SK-N-SH (cell line): ENCODE measurements at regions not wholly inside any gene's neighbourhood (a gene's known extent, or its start where the extent isn't known, plus 50 kb on each side); places are given as distances from the start of the nearest gene placed in this dataset.

ENCODE experiments used
- CTCF ChIA-PET: fragments of 300-600, 350-600 bp; formaldehyde crosslinking; extraction: SDS; loops from one replicate; lab custom pipeline; 2021; lab: Yijun Ruan, JAX
- POLR2A ChIA-PET: fragments of 350-600 bp; sonication (Branson Sonifier 250); formaldehyde crosslinking; extraction: SDS; loops from one replicate; lab custom pipeline; 2020; ENCODE audit warnings: antibody characterized with exemption, inconsistent platforms; lab: Yijun Ruan, JAX
- DNase-seq: peaks from one replicate; pipeline ENCODE4 v3.0.0; 2012
- H2AFZ ChIP-seq: fragments of 200-600 bp; sonication (generic); 2 replicates; pipeline ENCODE4 v1.8.1; 2016; ENCODE audit warnings: antibody characterized with exemption, mild to moderate bottlenecking, low read depth
- H3F3A ChIP-seq: fragments of 200-600 bp; sonication (generic); replicated peaks from 2 replicates; pipeline ENCODE3; 2016; ENCODE audit warnings: antibody characterized with exemption, mild to moderate bottlenecking; ENCODE audit not compliant: insufficient read depth
- H3K27ac ChIP-seq, 2 experiments: fragments of 200-500 bp in 1 of 2; fragments of 200-600 bp in 1 of 2; sonication (Bioruptor generic) in 1 of 2; sonication (generic), shearing (Covaris generic) in 1 of 2; 2 replicates each; pipeline versions ENCODE4 v1.5.1 to v1.6.1; 2014 to 2016; ENCODE audit warnings: low read depth in 2 of 2, inconsistent platforms in 1 of 2, low read length in 1 of 2, mild to moderate bottlenecking in 1 of 2, mixed read lengths in 1 of 2
- H3K27me3 ChIP-seq: fragments of 200-600 bp; sonication (generic), shearing (Covaris generic); 2 replicates; pipeline ENCODE4 v1.6.1; 2016; ENCODE audit warnings: mixed run types; ENCODE audit not compliant: insufficient read depth
- H3K36me3 ChIP-seq, 2 experiments: fragments of 200-500 bp in 1 of 2; fragments of 200-600 bp in 1 of 2; sonication (Bioruptor generic) in 1 of 2; sonication (generic) in 1 of 2; replicated peaks in 1 of 2; 2 replicates each; pipeline versions ENCODE3 to v1.5.1; 2014 to 2016; ENCODE audit warnings: low read length in 1 of 2, mild to moderate bottlenecking in 1 of 2; ENCODE audit not compliant: insufficient read depth in 2 of 2, control insufficient read depth in 1 of 2
- H3K4me1 ChIP-seq, 2 experiments: fragments of 200-500 bp in 1 of 2; fragments of 200-600 bp in 1 of 2; sonication (Bioruptor generic) in 1 of 2; sonication (generic), shearing (Covaris generic) in 1 of 2; 2 replicates each; pipeline versions ENCODE4 v1.5.1 to v1.6.1; 2014 to 2016; ENCODE audit warnings: low read depth in 1 of 2, low read length in 1 of 2, mixed run types in 1 of 2; ENCODE audit not compliant: insufficient read depth in 2 of 2, control insufficient read depth in 1 of 2
- H3K4me2 ChIP-seq: fragments of 200-600 bp; sonication (generic), shearing (Covaris generic); 2 replicates; pipeline ENCODE4 v1.6.1; 2017; ENCODE audit warnings: mixed run types
- H3K4me3 ChIP-seq, 2 experiments: fragments of 200-500 bp in 1 of 2; fragments of 200-600 bp in 1 of 2; sonication (Bioruptor generic) in 1 of 2; sonication (generic), shearing (Covaris generic) in 1 of 2; 2 replicates each; pipeline versions ENCODE4 v1.5.1 to v1.8.1; 2014 to 2016; ENCODE audit warnings: low read depth in 2 of 2, inconsistent platforms in 1 of 2, low read length in 1 of 2, mild to moderate bottlenecking in 1 of 2, mixed read lengths in 1 of 2, moderate library complexity in 1 of 2
- H3K79me2 ChIP-seq: fragments of 200-600 bp; sonication (generic); 2 replicates; pipeline ENCODE4 v1.8.1; 2017; ENCODE audit warnings: mild to moderate bottlenecking; ENCODE audit not compliant: insufficient read depth
- H3K9ac ChIP-seq: fragments of 200-600 bp; sonication (generic); 2 replicates; pipeline ENCODE4 v1.6.1; 2017; ENCODE audit warnings: mixed run types
- H3K9me2 ChIP-seq: fragments of 200-600 bp; sonication (generic); 2 replicates; pipeline ENCODE4 v1.6.1; 2017; ENCODE audit warnings: mixed run types
- H3K9me3 ChIP-seq: fragments of 200-600 bp; sonication (generic); 2 replicates; pipeline ENCODE4 v1.6.1; 2017; ENCODE audit warnings: mixed run types, mild to moderate bottlenecking, moderate library complexity
- H4K20me1 ChIP-seq: fragments of 200-600 bp; sonication (generic); 2 replicates; pipeline ENCODE4 v1.6.1; 2017; ENCODE audit warnings: mild to moderate bottlenecking, mixed run types; ENCODE audit not compliant: insufficient read depth
- CHD2 ChIP-seq: fragments of 150-350 bp; IDR thresholded peaks from 2 replicates; pipeline ENCODE4 v1.6.1; 2018; ENCODE audit warnings: low read length; ENCODE audit not compliant: partially characterized antibody
- FOXM1 ChIP-seq: IDR thresholded peaks from 2 replicates; pipeline ENCODE4 v1.4.0; 2012; ENCODE audit warnings: low read depth, mild to moderate bottlenecking
- GABPA ChIP-seq: IDR thresholded peaks from 2 replicates; pipeline ENCODE4 v1.4.0; 2012; ENCODE audit warnings: low read depth, mild to moderate bottlenecking
- GATA2 ChIP-seq: sonication (generic); formaldehyde crosslinking; IDR thresholded peaks from 2 replicates; pipeline ENCODE4 v1.5.0; 2020; ENCODE audit warnings: mild to moderate bottlenecking, missing genetic modification reagents
- PBX3 ChIP-seq: IDR thresholded peaks from 2 replicates; pipeline ENCODE4; 2012
- POLR2AphosphoS5 ChIP-seq: IDR thresholded peaks from 2 replicates; pipeline ENCODE4 v1.6.1; 2012; ENCODE audit warnings: low read depth, low read length
- RAD21 ChIP-seq: IDR thresholded peaks from 2 replicates; pipeline ENCODE4 v1.6.1; 2012; ENCODE audit warnings: mild to moderate bottlenecking, low read length
- RCOR1 ChIP-seq: fragments of 150-350 bp; IDR thresholded peaks from 2 replicates; pipeline ENCODE4 v1.6.1; 2017; ENCODE audit warnings: antibody characterized with exemption, low read length
- RFX5 ChIP-seq: IDR thresholded peaks from 2 replicates; pipeline ENCODE4 v1.6.1; 2012; ENCODE audit warnings: mild to moderate bottlenecking, improper control_type of control experiment, low read length
- SMC3 ChIP-seq: IDR thresholded peaks from 2 replicates; pipeline ENCODE4 v1.6.1; 2012; ENCODE audit warnings: low read depth, low read length, improper control_type of control experiment
- TCF12 ChIP-seq: IDR thresholded peaks from 2 replicates; pipeline ENCODE4 v1.4.0; 2012
- TEAD4 ChIP-seq: IDR thresholded peaks from 2 replicates; pipeline ENCODE4 v1.4.0; 2012; ENCODE audit warnings: mild to moderate bottlenecking, borderline replicate concordance; ENCODE audit not compliant: insufficient read depth
- WGBS: methylation state at CpG from one replicate; pipeline ENCODE4 v1.1.6; 2017; ENCODE audit warnings: low lambda C conversion rate; 5-methylcytosine and 5-hydroxymethylcytosine counted together
- TF ChIP-seq, protein P1 (sequence below): IDR thresholded peaks from 2 replicates; pipeline ENCODE4 v1.4.0; 2012; ENCODE audit warnings: low read depth, borderline replicate concordance
- TF ChIP-seq, protein P2 (sequence below): fragments of 150-350 bp; IDR thresholded peaks from 2 replicates; pipeline ENCODE4 v1.6.1; 2016; ENCODE audit warnings: mild to moderate bottlenecking, low read depth, low read length

DNA sequence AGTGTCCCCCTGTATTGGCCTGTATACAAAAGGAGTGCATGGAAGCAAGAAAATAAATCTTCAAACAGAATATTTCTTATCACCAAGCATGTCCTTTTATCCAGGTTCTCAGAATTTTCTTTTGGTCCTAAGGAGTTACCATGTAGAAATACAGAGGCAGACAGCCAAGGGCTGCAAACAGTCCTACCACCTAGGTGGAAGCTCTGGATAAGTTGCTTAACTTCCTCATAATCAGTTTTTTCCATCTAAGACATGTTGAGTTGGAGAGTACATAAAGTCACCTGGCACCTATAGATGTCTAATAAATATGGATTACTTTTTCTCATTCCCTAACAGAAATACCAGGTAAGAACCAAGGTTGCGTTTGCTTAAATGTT lies 57.0 kb upstream of the BLID start:
- Histone ChIP-seq H3F3A (peaks cover 61% of the 10 kb centered on the region), H3K36me3 (peaks cover 8 to 81% of the 10 kb centered on the region in 2 experiments), H3K4me2 (peak overlapping the region; percentile 66), H3K79me2 (peaks cover 100% of the 10 kb centered on the region), H3K27me3 (no peaks in the 10 kb centered on the region), H2AFZ (no peak overlapping the region), H3K4me1 (peaks cover 2 to 15% of the 10 kb centered on the region in 2 experiments; a peak in 3 of 4 replicates), H3K4me3 (peak overlapping the region in 1 of 2 experiments; percentile 43; a peak in 2 of 4 replicates), H4K20me1 (peaks cover 57% of the 10 kb centered on the region), H3K9me3 (no peaks in the 10 kb centered on the region)
- no peak for DNase-seq
- CTCF ChIA-PET = no interaction called here
- POLR2A ChIA-PET = no interaction called here
- no peak for TF ChIP-seq CHD2
- no peak for TF ChIP-seq RCOR1
- no peak for TF ChIP-seq TCF12
- TF ChIP-seq, all 33 proteins: peak for 0
- H3K27ac ChIP-seq = peak overlapping the region in 1 of 2 experiments; percentile 58; a peak in 3 of 4 replicates
- no peaks in the 10 kb centered on the region for H3K9me2 ChIP-seq
- H3K9ac ChIP-seq = no peak overlapping the region; the same call in 1 of the 2 replicates
- 96% methylated on average over 1 of the region's 1 CpG for WGBS

GRCh38 chr11:122172352-122173073 lies 56.5 kb upstream of the BLID start:
- WGBS = 85% methylated on average over 3 of the region's 3 CpGs
- H3K4me1 ChIP-seq = peaks cover 2 to 20% of the 10 kb centered on the region in 2 experiments; a peak in 3 of 4 replicates
- H3K9me2 ChIP-seq = no peaks in the 10 kb centered on the region
- H3K4me3 ChIP-seq = peak overlapping the region in 1 of 2 experiments; percentile 43; a peak in 1 of 4 replicates
- TF ChIP-seq PBX3 (peak; percentile 16; the same call in 1 of the 2 replicates), POLR2AphosphoS5 (peak; percentile 7; the same call in 1 of the 2 replicates), TEAD4 (no peak)
- H2AFZ ChIP-seq = no peak overlapping the region
- no peak overlapping the region for H3K9ac ChIP-seq
- H3K27me3 ChIP-seq = no peaks in the 10 kb centered on the region
- peaks cover 8 to 81% of the 10 kb centered on the region in 2 experiments for H3K36me3 ChIP-seq
- peak overlapping the region; percentile 66 for H3K4me2 ChIP-seq
- peaks cover 100% of the 10 kb centered on the region for H3K79me2 ChIP-seq
- H3K27ac ChIP-seq = peak overlapping the region in 1 of 2 experiments; percentile 58; a peak in 2 of 4 replicates
- CTCF ChIA-PET = no interaction called here
- H3F3A ChIP-seq = peaks cover 61% of the 10 kb centered on the region
- no peak for DNase-seq
- peaks cover 62% of the 10 kb centered on the region for H4K20me1 ChIP-seq
- no peaks in the 10 kb centered on the region for H3K9me3 ChIP-seq
- POLR2A ChIA-PET = no interaction called here

DNA sequence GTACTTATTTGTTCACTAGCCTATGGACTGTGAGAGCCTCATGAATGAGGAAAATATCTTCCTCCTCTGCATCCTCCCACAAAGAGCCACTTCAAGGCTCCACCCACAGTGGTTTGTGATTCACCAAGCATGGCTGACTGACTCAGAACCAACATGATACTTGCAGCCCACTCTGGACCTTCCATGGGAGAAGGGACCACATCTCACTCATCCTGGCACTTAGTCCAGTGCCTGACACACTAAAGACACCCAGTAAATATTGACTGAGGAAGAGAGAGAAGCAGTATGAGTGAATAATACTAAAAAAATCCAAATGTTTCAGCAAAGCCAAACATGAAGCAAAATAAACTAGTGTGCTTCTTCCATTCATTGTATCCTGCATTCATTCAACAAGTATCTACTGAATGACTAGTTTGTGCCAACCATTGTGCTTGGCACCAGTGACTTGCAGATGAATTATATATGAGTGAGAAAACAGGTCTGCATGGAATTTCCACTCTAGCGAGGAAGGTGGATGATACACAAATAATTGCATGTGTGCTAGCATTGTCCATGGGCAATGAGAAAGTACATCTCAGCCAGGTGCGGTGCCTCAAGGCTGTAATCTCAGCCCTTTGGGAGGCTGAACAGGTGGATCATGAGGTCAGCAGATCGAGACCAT lies 54.9 kb upstream of the BLID start:
- ChIA-PET CTCF (interaction anchor here (1.4 kb wide), 1 partner anchor 63 kb away, joined by 5 read pairs; no protein-coding TSS in a partner anchor), POLR2A (no interaction called here)
- Histone ChIP-seq H3F3A (peaks cover 51% of the 10 kb centered on the region), H3K9ac (no peak overlapping the region), H3K27me3 (no peaks in the 10 kb centered on the region), H3K4me1 (peaks cover 2 to 24% of the 10 kb centered on the region in 2 experiments), H2AFZ (no peak overlapping the region), H3K4me2 (peak overlapping the region; percentile 30), H3K4me3 (no peak overlapping the region; a peak in 1 of 4 replicates), H3K36me3 (peaks cover 8 to 77% of the 10 kb centered on the region in 2 experiments), H3K79me2 (peaks cover 100% of the 10 kb centered on the region), H4K20me1 (peaks cover 75% of the 10 kb centered on the region), H3K9me3 (no peaks in the 10 kb centered on the region), H3K27ac (peak overlapping the region in 1 of 2 experiments; percentile 78; a peak in 2 of 4 replicates), H3K9me2 (no peaks in the 10 kb centered on the region)
- 71% methylated on average over 3 of the region's 3 CpGs for WGBS
- DNase-seq = no peak
- TF ChIP-seq GATA2 (CRISPR knock-in tag) = no peak
- no peak for TF ChIP-seq TEAD4
- no peak for TF ChIP-seq CHD2
- TF ChIP-seq FOXM1 = no peak
- TF ChIP-seq SMC3 = no peak
- TF ChIP-seq RAD21 = no peak
- TF ChIP-seq, protein P1, sequence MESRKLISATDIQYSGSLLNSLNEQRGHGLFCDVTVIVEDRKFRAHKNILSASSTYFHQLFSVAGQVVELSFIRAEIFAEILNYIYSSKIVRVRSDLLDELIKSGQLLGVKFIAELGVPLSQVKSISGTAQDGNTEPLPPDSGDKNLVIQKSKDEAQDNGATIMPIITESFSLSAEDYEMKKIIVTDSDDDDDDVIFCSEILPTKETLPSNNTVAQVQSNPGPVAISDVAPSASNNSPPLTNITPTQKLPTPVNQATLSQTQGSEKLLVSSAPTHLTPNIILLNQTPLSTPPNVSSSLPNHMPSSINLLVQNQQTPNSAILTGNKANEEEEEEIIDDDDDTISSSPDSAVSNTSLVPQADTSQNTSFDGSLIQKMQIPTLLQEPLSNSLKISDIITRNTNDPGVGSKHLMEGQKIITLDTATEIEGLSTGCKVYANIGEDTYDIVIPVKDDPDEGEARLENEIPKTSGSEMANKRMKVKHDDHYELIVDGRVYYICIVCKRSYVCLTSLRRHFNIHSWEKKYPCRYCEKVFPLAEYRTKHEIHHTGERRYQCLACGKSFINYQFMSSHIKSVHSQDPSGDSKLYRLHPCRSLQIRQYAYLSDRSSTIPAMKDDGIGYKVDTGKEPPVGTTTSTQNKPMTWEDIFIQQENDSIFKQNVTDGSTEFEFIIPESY = no peak
- peak; percentile 50 for TF ChIP-seq TCF12
- TF ChIP-seq, protein P2, sequence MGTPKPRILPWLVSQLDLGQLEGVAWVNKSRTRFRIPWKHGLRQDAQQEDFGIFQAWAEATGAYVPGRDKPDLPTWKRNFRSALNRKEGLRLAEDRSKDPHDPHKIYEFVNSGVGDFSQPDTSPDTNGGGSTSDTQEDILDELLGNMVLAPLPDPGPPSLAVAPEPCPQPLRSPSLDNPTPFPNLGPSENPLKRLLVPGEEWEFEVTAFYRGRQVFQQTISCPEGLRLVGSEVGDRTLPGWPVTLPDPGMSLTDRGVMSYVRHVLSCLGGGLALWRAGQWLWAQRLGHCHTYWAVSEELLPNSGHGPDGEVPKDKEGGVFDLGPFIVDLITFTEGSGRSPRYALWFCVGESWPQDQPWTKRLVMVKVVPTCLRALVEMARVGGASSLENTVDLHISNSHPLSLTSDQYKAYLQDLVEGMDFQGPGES = no peak
- no peak for TF ChIP-seq GABPA
- no peak for TF ChIP-seq RFX5
